IMR-90 (cell line): ENCODE measurements at regions not wholly inside any gene's neighbourhood (a gene's known extent, or its start where the extent isn't known, plus 50 kb on each side); places are given as distances from the start of the nearest gene placed in this dataset.

Experiments used
- ATAC-seq: fragments of 200-7000 bp; cut with Tn5 transposase; 2 replicates; pipeline ENCODE4 v1.9.1; 2020; ENCODE audit warnings: low read depth, mild to moderate bottlenecking, moderate library complexity
- BruUV-seq: library from RNA; stranded (reverse); fragments of 400-500 nt; replicated peaks from 2 replicates; lab custom pipeline; 2021; lab: Mats Ljungman, UMichigan
- CTCF ChIA-PET: fragments of 300-600 bp; formaldehyde crosslinking; extraction: SDS; loops from one replicate; lab custom pipeline; 2021; ENCODE audit warnings: antibody characterized with exemption; lab: Yijun Ruan, JAX
- POLR2A ChIA-PET: fragments of 300-600 bp; sonication (Branson Sonifier 250); formaldehyde crosslinking; loops from one replicate; lab custom pipeline; 2022; ENCODE audit warnings: antibody characterized with exemption; ENCODE audit not compliant: unreplicated experiment; lab: Charles Lee
- DNase-seq: peaks from one replicate; pipeline ENCODE4 v3.0.0; 2013
- H2AFZ ChIP-seq: replicated peaks from 2 replicates; pipeline ENCODE3; 2013; ENCODE audit warnings: low read length, mild to moderate bottlenecking; ENCODE audit not compliant: poor library complexity
- H2AK5ac ChIP-seq: 2 replicates; pipeline ENCODE4 v1.6.1; 2013; ENCODE audit warnings: low read depth, low read length, inconsistent platforms
- H2AK9ac ChIP-seq: replicated peaks from 2 replicates; pipeline ENCODE3; 2013; ENCODE audit warnings: mild to moderate bottlenecking, low read depth, low read length, moderate library complexity; ENCODE audit not compliant: poor library complexity
- H2BK120ac ChIP-seq: 2 replicates; pipeline ENCODE4 v1.6.1; 2013; ENCODE audit warnings: low read depth, low read length, inconsistent platforms
- H2BK15ac ChIP-seq: 3 replicates; pipeline ENCODE4 v1.6.1; 2013; ENCODE audit warnings: low read depth, low read length, inconsistent platforms
- H2BK20ac ChIP-seq: 2 replicates; pipeline ENCODE4 v1.6.1; 2013; ENCODE audit warnings: low read depth, mild to moderate bottlenecking, inconsistent platforms, low read length, moderate library complexity
- H2BK5ac ChIP-seq: 2 replicates; pipeline ENCODE4 v1.6.1; 2013; ENCODE audit warnings: mild to moderate bottlenecking, low read depth, low read length, inconsistent platforms; ENCODE audit not compliant: poor library complexity, severe bottlenecking
- H3K14ac ChIP-seq: replicated peaks from 2 replicates; pipeline ENCODE4 v1.6.1; 2013; ENCODE audit warnings: low read depth, low read length, inconsistent platforms
- H3K18ac ChIP-seq: 2 replicates; pipeline ENCODE4 v1.6.1; 2013; ENCODE audit warnings: low read depth, low read length, control low read depth
- H3K23ac ChIP-seq: 2 replicates; pipeline ENCODE4 v1.6.1; 2013; ENCODE audit warnings: low read depth, low read length, inconsistent platforms
- H3K27ac ChIP-seq: 2 replicates; pipeline ENCODE4 v1.5.1; 2013; ENCODE audit warnings: mild to moderate bottlenecking, control low read depth, low read length; ENCODE audit not compliant: insufficient read depth
- H3K27me3 ChIP-seq: 2 replicates; pipeline ENCODE4 v1.6.1; 2013; ENCODE audit warnings: low read length; ENCODE audit not compliant: control insufficient read depth, insufficient read depth
- H3K36me3 ChIP-seq: 2 replicates; pipeline ENCODE4 v1.6.1; 2013; ENCODE audit warnings: low read length, mixed read lengths; ENCODE audit not compliant: control insufficient read depth, insufficient read depth
- H3K4ac ChIP-seq: 2 replicates; pipeline ENCODE4 v1.6.1; 2013; ENCODE audit warnings: low read depth, low read length, inconsistent platforms
- H3K4me1 ChIP-seq: 2 replicates; pipeline ENCODE4 v1.6.1; 2013; ENCODE audit warnings: low read length, mixed read lengths; ENCODE audit not compliant: control insufficient read depth, insufficient read depth
- H3K4me2 ChIP-seq: 2 replicates; pipeline ENCODE4 v1.6.1; 2013; ENCODE audit warnings: low read depth, mild to moderate bottlenecking, control low read depth, low read length, moderate library complexity
- H3K4me3 ChIP-seq: 2 replicates; pipeline ENCODE4 v1.5.1; 2013; ENCODE audit warnings: low read depth, mild to moderate bottlenecking, control low read depth, low read length, moderate library complexity; ENCODE audit not compliant: insufficient read depth
- H3K56ac ChIP-seq: 2 replicates; pipeline ENCODE4 v1.6.1; 2013; ENCODE audit warnings: low read length, inconsistent platforms; ENCODE audit not compliant: insufficient read depth; ENCODE audit errors: extremely low read depth
- H3K79me1 ChIP-seq, 2 experiments: 2 replicates each; pipeline ENCODE4 v1.6.1; 2013; ENCODE audit warnings: low read length in 2 of 2, inconsistent platforms in 1 of 2, low read depth in 1 of 2
- H3K9ac ChIP-seq: 2 replicates; pipeline ENCODE4 v1.6.1; 2013; ENCODE audit warnings: low read depth, low read length, control low read depth
- H3K9me1 ChIP-seq: 2 replicates; pipeline ENCODE4 v1.6.1; 2013; ENCODE audit warnings: low read length, inconsistent platforms; ENCODE audit not compliant: insufficient read depth
- H3K9me3 ChIP-seq: 2 replicates; pipeline ENCODE4 v1.6.1; 2013; ENCODE audit warnings: low read length; ENCODE audit not compliant: control insufficient read depth, insufficient read depth
- H4K20me1 ChIP-seq: 2 replicates; pipeline ENCODE4 v1.6.1; 2013; ENCODE audit warnings: low read length, inconsistent platforms; ENCODE audit not compliant: insufficient read depth
- H4K5ac ChIP-seq: 2 replicates; pipeline ENCODE4 v1.6.1; 2013; ENCODE audit warnings: mild to moderate bottlenecking, low read depth, low read length, control low read depth
- H4K8ac ChIP-seq, 2 experiments: 2 replicates each; pipeline ENCODE4 v1.6.1; 2013; ENCODE audit warnings: low read depth in 2 of 2, low read length in 2 of 2, control low read depth in 1 of 2, inconsistent platforms in 1 of 2
- H4K91ac ChIP-seq: 2 replicates; pipeline ENCODE4 v1.6.1; 2013; ENCODE audit warnings: low read depth, low read length, inconsistent platforms; ENCODE audit not compliant: insufficient read depth
- BHLHE40 ChIP-seq: fragments of 150-350 bp; IDR thresholded peaks from 2 replicates; pipeline ENCODE4 v1.6.1; 2016; ENCODE audit warnings: mild to moderate bottlenecking, low read depth, low read length
- CEBPB ChIP-seq: IDR thresholded peaks from 2 replicates; pipeline ENCODE4 v1.6.1; 2012; ENCODE audit warnings: low read depth, low read length, improper control_type of control experiment
- CHD1 ChIP-seq: IDR thresholded peaks from 2 replicates; pipeline ENCODE4 v1.6.1; 2012; ENCODE audit warnings: low read depth, low read length, improper control_type of control experiment
- CTCF ChIP-seq: conservative IDR thresholded peaks from 2 replicates; pipeline ENCODE4 v1.5.1; 2012; ENCODE audit warnings: mild to moderate bottlenecking, low read depth, low read length, improper control_type of control experiment
- ELK1 ChIP-seq: fragments of 150-350 bp; IDR thresholded peaks from 2 replicates; pipeline ENCODE4 v1.6.1; 2016; ENCODE audit warnings: low read depth, mild to moderate bottlenecking, low read length, moderate library complexity, borderline replicate concordance
- FOS ChIP-seq: fragments of 150-350 bp; IDR thresholded peaks from 2 replicates; pipeline ENCODE4 v1.6.1; 2016; ENCODE audit warnings: low read depth, low read length
- MAFK ChIP-seq: IDR thresholded peaks from 2 replicates; pipeline ENCODE4 v1.6.1; 2012; ENCODE audit warnings: low read depth, low read length, improper control_type of control experiment
- MAZ ChIP-seq: IDR thresholded peaks from 2 replicates; pipeline ENCODE4 v1.6.1; 2012; ENCODE audit warnings: low read depth, mild to moderate bottlenecking, low read length, improper control_type of control experiment, moderate library complexity, borderline replicate concordance
- MXI1 ChIP-seq: IDR thresholded peaks from 2 replicates; pipeline ENCODE4 v1.6.1; 2012; ENCODE audit warnings: low read depth, mild to moderate bottlenecking, low read length, moderate library complexity, borderline replicate concordance
- NFE2L2 ChIP-seq: fragments of 150-350 bp; IDR thresholded peaks from 2 replicates; pipeline ENCODE4 v1.6.1; 2016; ENCODE audit warnings: low read depth, mild to moderate bottlenecking, low read length
- POLR2A ChIP-seq: IDR thresholded peaks from 2 replicates; pipeline ENCODE4 v1.6.1; 2012; ENCODE audit warnings: mild to moderate bottlenecking, low read depth, low read length
- RAD21 ChIP-seq: IDR thresholded peaks from 2 replicates; pipeline ENCODE4 v1.6.1; 2012; ENCODE audit warnings: low read length, improper control_type of control experiment
- RCOR1 ChIP-seq: IDR thresholded peaks from 2 replicates; pipeline ENCODE4 v1.6.1; 2012; ENCODE audit warnings: mild to moderate bottlenecking, low read length, improper control_type of control experiment; ENCODE audit not compliant: insufficient replicate concordance
- RFX5 ChIP-seq: IDR thresholded peaks from 2 replicates; pipeline ENCODE4 v1.8.0; 2012; ENCODE audit warnings: low read depth, mild to moderate bottlenecking, low read length, moderate library complexity
- SMC3 ChIP-seq: fragments of 150-350 bp; IDR thresholded peaks from 2 replicates; pipeline ENCODE4 v1.6.1; 2016; ENCODE audit warnings: low read depth, mild to moderate bottlenecking, antibody characterized with exemption, low read length, moderate library complexity
- USF2 ChIP-seq: fragments of 150-350 bp; IDR thresholded peaks from 2 replicates; pipeline ENCODE4 v1.6.1; 2017; ENCODE audit warnings: mild to moderate bottlenecking, antibody characterized with exemption, low read length, low read depth
- WGBS, 2 experiments: methylation state at CpG; one replicate each; pipeline versions ENCODE4 v1.1.5 to v1.1.7; 2013; ENCODE audit warnings: missing lambda C conversion rate in 2 of 2; ENCODE audit not compliant: insufficient read length in 1 of 2; ENCODE audit errors: extremely low coverage in 2 of 2; 5-methylcytosine and 5-hydroxymethylcytosine counted together
- dilution Hi-C: fragments of 300-500 bp; cut with HindIII; formaldehyde crosslinking; loops from one replicate; pipeline ENCODE4 v1.14.3; 2018; ENCODE audit warnings: low sequenced_read_pairs; ENCODE audit not compliant: unreplicated experiment
- in situ Hi-C: fragments of 300-500 bp; cut with MboI; formaldehyde crosslinking; loops from 3 replicates; pipeline ENCODE4 v1.14.3; 2019; ENCODE audit warnings: low sequenced_read_pairs, inconsistent platforms, mixed read lengths
- intact Hi-C: fragments of 100-400 bp; cut with micrococcal nuclease; formaldehyde crosslinking; loops from 2 replicates; pipeline ENCODE4 v1.10.0; 2022

DNA sequence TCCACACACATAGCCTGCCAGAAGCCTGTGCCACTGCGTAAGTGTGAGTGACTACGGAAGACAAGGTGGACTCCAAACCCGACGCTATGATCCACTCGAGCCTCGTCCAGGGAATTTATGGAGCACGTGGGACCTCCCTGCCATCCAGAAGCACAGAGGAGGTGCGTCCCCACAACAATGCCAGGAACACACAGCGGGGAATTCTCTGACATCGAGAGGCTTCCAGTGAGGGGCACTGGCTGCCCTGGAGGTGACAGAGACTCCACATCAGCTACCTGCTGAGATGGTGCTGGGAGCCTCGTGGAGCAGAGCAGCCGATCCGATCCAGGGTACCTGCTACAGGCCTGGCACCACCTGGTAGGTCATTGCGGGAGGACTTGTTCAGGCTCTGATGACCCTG lies 72.2 kb upstream of the INSIG1 start:
- ChIA-PET POLR2A (no interaction called here), CTCF (no interaction called here)
- Histone ChIP-seq H2BK15ac (no peak overlapping the region), H3K18ac (no peak overlapping the region), H3K23ac (no peak overlapping the region), H4K20me1 (no peaks in the 10 kb centered on the region), H2AK5ac (0 out of 2 replicates have a peak overlapping the region, but pooled peaks have one; percentile 9), H3K9me1 (peaks cover 17% of the 10 kb centered on the region), H3K27me3 (peaks cover 2% of the 10 kb centered on the region; the same call in 1 of the 2 replicates), H3K9ac (no peak overlapping the region), H3K9me3 (no peaks in the 10 kb centered on the region), H3K27ac (no peak overlapping the region), H3K79me1 (no peaks in the 10 kb centered on the region), H4K8ac (no peak overlapping the region), H4K5ac (no peak overlapping the region), H4K91ac (no peak overlapping the region), H3K4me1 (peaks cover 6% of the 10 kb centered on the region; the same call in 1 of the 2 replicates), H3K56ac (no peak overlapping the region), H3K4me3 (no peak overlapping the region), H2BK120ac (no peak overlapping the region), H3K4ac (no peak overlapping the region), H2AK9ac (no peak overlapping the region), H3K4me2 (no peak overlapping the region), H2AFZ (no peak overlapping the region), H2BK5ac (no peak overlapping the region), H3K36me3 (no peaks in the 10 kb centered on the region), H3K14ac (no peak overlapping the region), H2BK20ac (no peak overlapping the region)
- in situ Hi-C loops (no loop called here), dilution Hi-C loops (no loop called here), intact Hi-C loops (no loop called here)
- no peak for DNase-seq
- no TSS peak for BruUV-seq
- ATAC-seq, result no peak
- WGBS, 2 experiments, result 100% methylated on average over 3 of the region's 14 CpGs; no CpG with 5 or more reads in 1 of the 2 experiments
- TF ChIP-seq ELK1, result no peak
- TF ChIP-seq MAZ, result no peak
- TF ChIP-seq MXI1, result no peak
- no peak for TF ChIP-seq POLR2A
- TF ChIP-seq SMC3, result no peak
- no peak for TF ChIP-seq MAFK
- no peak for TF ChIP-seq CEBPB
- TF ChIP-seq FOS, result no peak
- TF ChIP-seq RCOR1, result no peak
- TF ChIP-seq NFE2L2, result no peak
- TF ChIP-seq CHD1, result no peak
- no peak for TF ChIP-seq RAD21
- no peak for TF ChIP-seq BHLHE40
- TF ChIP-seq RFX5, result no peak
- no peak for TF ChIP-seq USF2
- TF ChIP-seq CTCF, result no peak
